Fibroblast of the aortic adventitia (primary cell): ENCODE measurements at regions not wholly inside any gene's neighbourhood (a gene's known extent, or its start where the extent isn't known, plus 50 kb on each side); places are given as distances from the start of the nearest gene placed in this dataset.
A peak's percentile ranks its signal among the peaks of the same experiment; 100 is the strongest.

ENCODE experiments used
- DNase-seq: peaks from one replicate; pipeline ENCODE4 v3.0.0-alpha.2; 2010; ENCODE audit warnings: low read depth
- H3K4me3 ChIP-seq: 2 replicates; pipeline ENCODE4 v1.5.1; 2011; ENCODE audit warnings: low read depth, mild to moderate bottlenecking, control low read depth, low read length, moderate library complexity
- TF ChIP-seq, protein P1 (sequence below): IDR thresholded peaks from 2 replicates; pipeline ENCODE4 v1.5.1; 2011; ENCODE audit warnings: mild to moderate bottlenecking, low read length, control low read depth, inconsistent platforms; ENCODE audit not compliant: insufficient read depth

DNA sequence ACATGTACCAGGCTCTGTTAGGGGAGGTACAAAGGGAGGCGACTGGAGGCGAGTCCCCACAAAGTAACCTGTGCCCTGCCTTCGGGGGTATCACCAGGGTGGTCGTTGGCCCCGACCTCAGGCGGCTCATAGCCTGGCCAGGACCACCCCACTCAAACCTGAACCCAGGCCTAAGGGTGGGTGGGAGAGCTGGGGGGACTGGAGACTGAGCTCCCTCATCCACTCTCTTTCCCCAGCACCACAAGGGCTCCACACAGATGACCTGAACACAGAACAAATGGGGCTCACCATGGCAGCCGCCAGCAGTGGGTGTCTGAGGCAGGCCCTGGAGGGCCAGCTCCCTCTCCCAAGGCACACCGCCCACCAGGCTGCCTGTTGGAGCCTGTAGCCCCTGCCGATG, 120.6 kb upstream of the TNRC6C start:
- no peak for DNase-seq
- no peak overlapping the region for H3K4me3 ChIP-seq
- TF ChIP-seq, protein P1, sequence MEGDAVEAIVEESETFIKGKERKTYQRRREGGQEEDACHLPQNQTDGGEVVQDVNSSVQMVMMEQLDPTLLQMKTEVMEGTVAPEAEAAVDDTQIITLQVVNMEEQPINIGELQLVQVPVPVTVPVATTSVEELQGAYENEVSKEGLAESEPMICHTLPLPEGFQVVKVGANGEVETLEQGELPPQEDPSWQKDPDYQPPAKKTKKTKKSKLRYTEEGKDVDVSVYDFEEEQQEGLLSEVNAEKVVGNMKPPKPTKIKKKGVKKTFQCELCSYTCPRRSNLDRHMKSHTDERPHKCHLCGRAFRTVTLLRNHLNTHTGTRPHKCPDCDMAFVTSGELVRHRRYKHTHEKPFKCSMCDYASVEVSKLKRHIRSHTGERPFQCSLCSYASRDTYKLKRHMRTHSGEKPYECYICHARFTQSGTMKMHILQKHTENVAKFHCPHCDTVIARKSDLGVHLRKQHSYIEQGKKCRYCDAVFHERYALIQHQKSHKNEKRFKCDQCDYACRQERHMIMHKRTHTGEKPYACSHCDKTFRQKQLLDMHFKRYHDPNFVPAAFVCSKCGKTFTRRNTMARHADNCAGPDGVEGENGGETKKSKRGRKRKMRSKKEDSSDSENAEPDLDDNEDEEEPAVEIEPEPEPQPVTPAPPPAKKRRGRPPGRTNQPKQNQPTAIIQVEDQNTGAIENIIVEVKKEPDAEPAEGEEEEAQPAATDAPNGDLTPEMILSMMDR, result no peak

DNA sequence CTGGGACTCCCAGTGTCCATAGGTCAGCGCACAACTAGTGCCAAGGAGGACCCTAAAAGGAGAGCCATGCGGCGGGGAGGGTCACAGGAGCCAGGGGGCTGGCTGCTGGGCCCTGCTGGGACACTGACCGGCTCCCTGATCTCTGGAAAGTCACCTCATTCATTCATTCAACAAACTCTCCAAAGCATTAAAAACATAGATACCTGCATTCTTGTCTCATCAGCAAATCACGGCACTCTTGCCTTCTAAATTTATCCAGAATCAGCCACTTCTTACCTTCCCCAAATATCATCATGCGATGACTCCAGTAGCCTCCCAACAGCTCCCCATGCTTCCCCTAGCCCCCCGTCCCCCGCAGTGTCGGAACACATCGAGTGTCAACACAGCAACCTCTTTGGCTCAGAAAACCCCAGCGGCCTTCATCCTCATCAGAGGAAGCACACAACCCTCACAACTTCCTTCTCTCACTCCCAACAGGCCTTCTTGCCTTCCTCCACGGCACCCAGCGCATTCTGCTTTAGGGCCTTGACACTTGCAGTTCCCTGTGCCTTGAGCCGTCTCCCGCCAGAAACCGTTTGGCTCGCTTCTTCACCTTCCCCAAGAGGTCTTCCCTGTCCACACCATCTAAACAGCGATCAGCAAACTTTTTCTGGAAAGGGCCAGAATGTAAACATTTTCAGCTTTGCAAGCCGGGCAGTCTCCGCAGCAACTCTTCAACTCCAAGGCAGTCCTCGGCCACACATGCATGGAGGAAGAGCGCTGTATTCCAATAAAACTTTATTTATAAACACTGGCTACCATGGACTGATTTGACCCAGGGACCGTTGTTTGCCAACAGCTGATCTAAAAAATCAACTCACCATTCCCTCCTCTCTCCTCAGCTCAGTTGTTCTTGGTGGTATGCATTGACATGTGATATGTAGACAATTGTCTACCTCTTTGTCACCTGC, 119.5 kb upstream of the TNRC6C start:
- DNase-seq, result no peak
- H3K4me3 ChIP-seq, result no peak overlapping the region
- TF ChIP-seq, protein P1, result no peak

DNA sequence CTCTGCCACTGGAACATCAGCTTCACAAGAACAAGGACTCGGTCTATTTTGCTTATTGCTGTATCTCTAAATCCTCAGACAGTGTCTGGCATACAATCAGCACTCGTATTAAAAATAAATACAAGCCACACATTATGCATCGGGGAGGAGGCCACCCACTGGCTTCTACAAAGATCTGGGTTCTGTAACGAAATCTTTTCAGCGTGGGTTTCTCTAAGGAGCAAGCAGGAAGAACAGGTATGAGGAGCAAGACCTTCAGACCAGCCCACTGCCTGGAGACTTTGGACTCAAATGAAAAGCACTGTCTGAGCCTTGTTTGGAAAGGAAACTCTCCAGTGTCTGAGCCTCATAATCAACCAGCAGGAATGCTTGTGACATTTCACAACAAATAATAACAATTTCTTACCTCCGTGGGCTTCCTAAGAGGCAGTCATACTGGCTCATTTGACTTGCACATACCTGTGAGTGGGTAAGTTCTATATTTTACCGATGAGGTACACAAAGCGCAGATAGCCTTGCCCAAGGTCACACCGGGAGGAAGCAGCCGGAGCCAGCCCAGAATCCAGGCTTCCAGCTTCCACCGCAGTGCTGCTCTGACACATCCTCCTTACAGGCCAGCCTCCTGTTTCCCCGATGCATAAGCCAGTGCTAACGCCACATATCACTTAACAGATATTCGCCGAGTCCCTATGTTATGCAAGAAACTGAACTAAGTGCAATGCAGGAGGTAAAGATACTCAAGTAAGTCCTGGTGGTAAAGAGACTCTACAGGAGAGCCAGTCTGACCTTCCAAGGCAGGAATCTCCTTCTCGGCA, 118.6 kb upstream of the TNRC6C start:
- no peak overlapping the region for H3K4me3 ChIP-seq
- DNase-seq, result peak; percentile 54
- TF ChIP-seq, protein P1, result no peak

DNA sequence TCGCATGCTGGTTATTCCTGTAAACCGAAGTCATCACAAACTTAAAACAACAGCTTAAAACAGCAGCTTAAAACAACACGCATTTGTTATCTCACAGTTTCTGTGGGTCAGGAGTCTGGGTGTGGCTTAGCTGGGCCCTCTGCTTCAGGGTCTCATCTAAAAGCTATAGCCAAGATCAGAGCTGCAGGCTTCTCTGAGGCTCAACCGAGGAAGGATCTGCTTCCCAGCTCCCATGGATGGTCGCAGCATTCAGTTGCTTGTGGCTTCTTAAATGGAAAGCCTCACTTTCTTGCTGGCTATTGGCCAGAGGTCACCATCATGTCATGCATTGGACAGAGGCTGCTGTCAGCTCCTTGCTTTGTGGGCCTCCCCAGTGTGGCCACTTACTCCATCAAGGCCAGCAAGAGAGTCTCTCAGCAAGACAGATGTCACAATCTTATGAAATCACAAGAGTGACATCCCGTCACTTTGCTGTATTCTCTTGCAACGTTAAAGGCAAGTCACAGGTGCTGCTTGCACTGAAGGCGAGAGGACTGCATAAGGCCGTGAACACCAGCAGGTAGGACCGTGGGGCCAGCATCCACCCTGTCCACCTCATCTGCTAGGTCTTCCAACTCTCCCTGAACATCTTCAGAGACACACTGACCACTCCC, 117.9 kb upstream of the TNRC6C start:
- TF ChIP-seq, protein P1, result no peak
- H3K4me3 ChIP-seq, result no peak overlapping the region
- no peak for DNase-seq

DNA sequence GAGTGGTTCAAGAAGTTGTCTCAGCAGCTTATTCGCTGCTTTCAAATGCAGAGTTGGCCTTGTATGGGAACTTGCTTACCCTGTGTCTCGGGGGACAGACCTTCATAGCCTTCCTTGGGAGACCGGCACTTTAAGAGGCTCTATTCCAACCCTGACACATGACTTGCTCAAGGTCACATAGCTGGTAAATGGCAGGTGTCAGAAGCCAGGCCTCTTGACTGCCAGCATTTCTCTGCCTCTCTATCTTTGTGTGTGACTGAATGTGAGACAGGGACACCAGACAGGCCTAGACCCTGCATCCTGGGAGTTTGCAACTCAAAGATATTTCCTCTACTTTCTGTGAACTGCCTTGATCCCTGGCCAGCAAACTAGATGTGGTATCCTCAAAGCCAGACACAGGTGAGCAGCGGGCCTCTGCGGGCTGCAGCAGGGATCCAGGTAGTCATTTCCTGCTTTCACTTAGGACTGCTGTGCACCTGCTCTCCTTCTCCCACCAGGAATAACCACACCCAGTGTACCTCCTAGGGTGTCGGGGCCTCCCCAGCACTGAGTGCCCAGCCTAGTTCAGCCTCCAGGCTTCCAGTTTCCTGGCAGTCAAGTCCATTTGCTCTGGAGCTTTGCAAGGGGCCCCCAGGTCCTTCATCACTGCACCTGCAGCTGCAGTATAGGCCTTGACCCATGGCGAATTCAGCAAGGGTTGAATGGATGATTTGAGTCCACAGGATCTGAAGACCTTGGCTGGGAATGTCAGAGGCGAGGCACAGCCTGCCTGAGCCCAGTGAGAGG, 116.6 kb upstream of the TNRC6C start:
- no peak for DNase-seq
- no peak overlapping the region for H3K4me3 ChIP-seq
- TF ChIP-seq, protein P1, result no peak
